ENCODE measurements at regions not wholly inside any gene's neighbourhood (a gene's known extent, or its start where the extent isn't known, plus 50 kb on each side); places are given as distances from the start of the nearest gene placed in this dataset.

GRCh38 chr20:40749985-40750506, 61.0 kb upstream of the MAFB start (continued):
- TF ChIP-seq REST (IDR thresholded peaks at IDR 0.05; ENCODE audit: borderline replicate concordance) = no peak
- TF ChIP-seq REST (CRISPR knock-in tag; IDR thresholded peaks at IDR 0.05; ENCODE audit: low read depth) = no peak
- TF ChIP-seq CBFA2T3 (IDR thresholded peaks at IDR 0.05) = no peak
- TF ChIP-seq MNT (conservative IDR thresholded peaks at IDR 0.05) = no peak
- TF ChIP-seq ZKSCAN8 (CRISPR knock-in tag; IDR thresholded peaks at IDR 0.05) = no peak
- no peak for TF ChIP-seq BRF1 (IDR thresholded peaks at IDR 0.05; ENCODE audit: borderline replicate concordance, extremely low read depth, insufficient read length)
- no peak for TF ChIP-seq LARP7 (IDR thresholded peaks at IDR 0.05)

Measured in K562 (cell line).